ENCODE measurements at regions not wholly inside any gene's neighbourhood (a gene's known extent, or its start where the extent isn't known, plus 50 kb on each side); places are given as distances from the start of the nearest gene placed in this dataset.

- no peaks in the 10 kb centered on the region for H3K36me3 ChIP-seq (ENCODE audit: insufficient read depth, low read length)
- no peaks in the 10 kb centered on the region for H3K27me3 ChIP-seq (ENCODE audit: insufficient read depth, low read depth, low read length)
- H3K9me3 ChIP-seq (ENCODE audit: low read length), result no peaks in the 10 kb centered on the region
- no peaks in the 10 kb centered on the region for H3K79me2 ChIP-seq (replicated peaks; ENCODE audit: insufficient read depth, low read length)
- no peaks in the 10 kb centered on the region for H4K20me1 ChIP-seq (ENCODE audit: insufficient read depth)
- H3K4me2 ChIP-seq (ENCODE audit: low read length), result no peak overlapping the region
- H3K9ac ChIP-seq (ENCODE audit: low read length), result no peak overlapping the region
- TF ChIP-seq EZH2 (IDR thresholded peaks at IDR 0.05; ENCODE audit: borderline replicate concordance, insufficient read depth, low read length, poor library complexity, severe bottlenecking) (no peak), MXI1 (conservative IDR thresholded peaks at IDR 0.05; ENCODE audit: poor library complexity, severe bottlenecking) (no peak), POLR2AphosphoS5 (IDR thresholded peaks at IDR 0.05) (no peak), TAF1 (IDR thresholded peaks at IDR 0.05; ENCODE audit: low read depth) (no peak), CTCF (IDR thresholded peaks at IDR 0.05; ENCODE audit: poor library complexity, severe bottlenecking) (no peak), SMC3 (conservative IDR thresholded peaks at IDR 0.05; ENCODE audit: poor library complexity) (no peak), RAD21 (conservative IDR thresholded peaks at IDR 0.05) (no peak), EP300 (conservative IDR thresholded peaks at IDR 0.05; ENCODE audit: poor library complexity, severe bottlenecking) (no peak)
- TF ChIP-seq, protein P1, sequence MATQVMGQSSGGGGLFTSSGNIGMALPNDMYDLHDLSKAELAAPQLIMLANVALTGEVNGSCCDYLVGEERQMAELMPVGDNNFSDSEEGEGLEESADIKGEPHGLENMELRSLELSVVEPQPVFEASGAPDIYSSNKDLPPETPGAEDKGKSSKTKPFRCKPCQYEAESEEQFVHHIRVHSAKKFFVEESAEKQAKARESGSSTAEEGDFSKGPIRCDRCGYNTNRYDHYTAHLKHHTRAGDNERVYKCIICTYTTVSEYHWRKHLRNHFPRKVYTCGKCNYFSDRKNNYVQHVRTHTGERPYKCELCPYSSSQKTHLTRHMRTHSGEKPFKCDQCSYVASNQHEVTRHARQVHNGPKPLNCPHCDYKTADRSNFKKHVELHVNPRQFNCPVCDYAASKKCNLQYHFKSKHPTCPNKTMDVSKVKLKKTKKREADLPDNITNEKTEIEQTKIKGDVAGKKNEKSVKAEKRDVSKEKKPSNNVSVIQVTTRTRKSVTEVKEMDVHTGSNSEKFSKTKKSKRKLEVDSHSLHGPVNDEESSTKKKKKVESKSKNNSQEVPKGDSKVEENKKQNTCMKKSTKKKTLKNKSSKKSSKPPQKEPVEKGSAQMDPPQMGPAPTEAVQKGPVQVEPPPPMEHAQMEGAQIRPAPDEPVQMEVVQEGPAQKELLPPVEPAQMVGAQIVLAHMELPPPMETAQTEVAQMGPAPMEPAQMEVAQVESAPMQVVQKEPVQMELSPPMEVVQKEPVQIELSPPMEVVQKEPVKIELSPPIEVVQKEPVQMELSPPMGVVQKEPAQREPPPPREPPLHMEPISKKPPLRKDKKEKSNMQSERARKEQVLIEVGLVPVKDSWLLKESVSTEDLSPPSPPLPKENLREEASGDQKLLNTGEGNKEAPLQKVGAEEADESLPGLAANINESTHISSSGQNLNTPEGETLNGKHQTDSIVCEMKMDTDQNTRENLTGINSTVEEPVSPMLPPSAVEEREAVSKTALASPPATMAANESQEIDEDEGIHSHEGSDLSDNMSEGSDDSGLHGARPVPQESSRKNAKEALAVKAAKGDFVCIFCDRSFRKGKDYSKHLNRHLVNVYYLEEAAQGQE (IDR thresholded peaks at IDR 0.05; ENCODE audit: borderline replicate concordance), result no peak
- H3K27ac ChIP-seq (ENCODE audit: low read length), result no peak overlapping the region
- H3F3A ChIP-seq (ENCODE audit: insufficient read depth, low read length, poor library complexity, severe bottlenecking), result no peaks in the 10 kb centered on the region
- H3K4me3 ChIP-seq (ENCODE audit: low read length), result no peak overlapping the region
- H2AFZ ChIP-seq (ENCODE audit: low read depth, low read length), result no peak overlapping the region
- no peaks in the 10 kb centered on the region for H3K9me2 ChIP-seq (ENCODE audit: insufficient read depth, low read length)
Observed at GRCh38 chr3:15976524-15976923, 178.7 kb upstream of the ANKRD28 start.

- no peaks in the 10 kb centered on the region for H3K9me2 ChIP-seq (ENCODE audit: insufficient read depth, low read length)
- no peaks in the 10 kb centered on the region for H4K20me1 ChIP-seq (ENCODE audit: insufficient read depth)
- no peaks in the 10 kb centered on the region for H3F3A ChIP-seq (ENCODE audit: insufficient read depth, low read length, poor library complexity, severe bottlenecking)
- no peaks in the 10 kb centered on the region for H3K79me2 ChIP-seq (replicated peaks; ENCODE audit: insufficient read depth, low read length)
- no peaks in the 10 kb centered on the region for H3K27me3 ChIP-seq (ENCODE audit: insufficient read depth, low read depth, low read length)
- no peak overlapping the region for H3K27ac ChIP-seq (ENCODE audit: low read length)
- no peaks in the 10 kb centered on the region for H3K9me3 ChIP-seq (ENCODE audit: low read length)
- no peaks in the 10 kb centered on the region for H3K36me3 ChIP-seq (ENCODE audit: insufficient read depth, low read length)
- no peak overlapping the region for H2AFZ ChIP-seq (ENCODE audit: low read depth, low read length)
- TF ChIP-seq SMC3 (conservative IDR thresholded peaks at IDR 0.05; ENCODE audit: poor library complexity) (no peak), RAD21 (conservative IDR thresholded peaks at IDR 0.05) (no peak), EZH2 (IDR thresholded peaks at IDR 0.05; ENCODE audit: borderline replicate concordance, insufficient read depth, low read length, poor library complexity, severe bottlenecking) (no peak), CTCF (IDR thresholded peaks at IDR 0.05; ENCODE audit: poor library complexity, severe bottlenecking) (no peak), EP300 (conservative IDR thresholded peaks at IDR 0.05; ENCODE audit: poor library complexity, severe bottlenecking) (no peak), MXI1 (conservative IDR thresholded peaks at IDR 0.05; ENCODE audit: poor library complexity, severe bottlenecking) (no peak)
- TF ChIP-seq, protein P1 (IDR thresholded peaks at IDR 0.05; ENCODE audit: borderline replicate concordance), result no peak
- H3K4me3 ChIP-seq (ENCODE audit: low read length), result no peak overlapping the region
- H3K4me2 ChIP-seq (ENCODE audit: low read length), result no peak overlapping the region
- no peak overlapping the region for H3K9ac ChIP-seq (ENCODE audit: low read length)
Observed at GRCh38 chr3:15977090-15977489, 179.3 kb upstream of the ANKRD28 start.
